Esophagus muscularis mucosa (tissue), 4 donors: ENCODE measurements at regions not wholly inside any gene's neighbourhood (a gene's known extent, or its start where the extent isn't known, plus 50 kb on each side); places are given as distances from the start of the nearest gene placed in this dataset.

Experiments
- DNase-seq: peaks from one replicate; pipeline ENCODE4 v3.0.0-alpha.2; 2017; ENCODE audit errors: extremely low spot score
- H3K27ac ChIP-seq, 4 donors: fragments of 200-600 bp; sonication (generic); replicated peaks in 1 of 4; 1 replicate in 3 of 4; 2 replicates in 1 of 4; pipeline ENCODE4 v1.5.1; 2016 to 2019; ENCODE audit warnings: mild to moderate bottlenecking in 1 of 4
- H3K27me3 ChIP-seq, 4 donors: fragments of 200-600 bp; sonication (generic); one replicate each; pipeline versions ENCODE4 v1.5.1 to v1.6.0; 2016 to 2019
- H3K36me3 ChIP-seq, 4 donors: fragments of 200-600 bp; sonication (generic); one replicate each; pipeline ENCODE4 v1.5.1; 2016 to 2019
- H3K4me1 ChIP-seq, 4 donors: fragments of 200-600 bp; sonication (generic); one replicate each; pipeline ENCODE4 v1.5.1; 2016 to 2019
- H3K4me3 ChIP-seq, 4 donors: fragments of 200-600 bp; sonication (generic); 1 replicate in 2 of 4; 2 replicates in 2 of 4; pipeline ENCODE4 v1.5.1; 2016 to 2019; ENCODE audit warnings: mild to moderate bottlenecking in 4 of 4, moderate library complexity in 1 of 4
- H3K9me3 ChIP-seq, 4 donors: fragments of 200-600 bp; sonication (generic); 1 replicate in 3 of 4; 2 replicates in 1 of 4; pipeline ENCODE4 v1.5.1; 2016 to 2019
- EP300 ChIP-seq: sonication (generic); formaldehyde crosslinking; IDR thresholded peaks from one replicate; pipeline ENCODE4 v1.6.1; 2017; ENCODE audit warnings: antibody characterized with exemption
- POLR2A ChIP-seq: fragments of 450-650 bp; IDR thresholded peaks from one replicate; pipeline ENCODE4 v1.6.1; 2017; ENCODE audit warnings: antibody characterized with exemption, moderate library complexity, mild to moderate bottlenecking, low read depth
- POLR2AphosphoS5 ChIP-seq, 2 donors: sonication (generic); formaldehyde crosslinking; IDR thresholded peaks; one replicate each; pipeline ENCODE4 v1.6.1; 2017; ENCODE audit warnings: antibody characterized with exemption in 2 of 2
- WGBS: methylation state at CpG from one replicate; pipeline ENCODE4 v1.1.5; 2018; 5-methylcytosine and 5-hydroxymethylcytosine counted together
- intact Hi-C: fragments of 100-400 bp; cut with DNase I; formaldehyde crosslinking; loops from one replicate; pipeline ENCODE4 v1.15.1; 2023
- TF ChIP-seq, protein P1 (sequence below), 3 experiments: fragments of 200-600 bp in 2 of 3; fragments of 450-650 bp in 1 of 3; sonication (generic) in 2 of 3; IDR thresholded peaks; one replicate each; pipeline ENCODE4 v1.5.1; 2017 to 2019; ENCODE audit warnings: antibody characterized with exemption in 3 of 3, mild to moderate bottlenecking in 2 of 3, moderate library complexity in 1 of 3

- Histone ChIP-seq H3K4me3 (no peak overlapping the region), H3K27me3 (no peaks in the 10 kb centered on the region), H3K4me1 (peaks cover 15 to 51% (median 43%) of the 10 kb centered on the region in 4 donors), H3K9me3 (no peaks in the 10 kb centered on the region), H3K36me3 (no peaks in the 10 kb centered on the region), H3K27ac (peak overlapping the region in 3 of 4 donors; percentile 18 to 86 (median 25))
- DNase-seq: no peak
- intact Hi-C loops: no loop called here
- TF ChIP-seq, protein P1, sequence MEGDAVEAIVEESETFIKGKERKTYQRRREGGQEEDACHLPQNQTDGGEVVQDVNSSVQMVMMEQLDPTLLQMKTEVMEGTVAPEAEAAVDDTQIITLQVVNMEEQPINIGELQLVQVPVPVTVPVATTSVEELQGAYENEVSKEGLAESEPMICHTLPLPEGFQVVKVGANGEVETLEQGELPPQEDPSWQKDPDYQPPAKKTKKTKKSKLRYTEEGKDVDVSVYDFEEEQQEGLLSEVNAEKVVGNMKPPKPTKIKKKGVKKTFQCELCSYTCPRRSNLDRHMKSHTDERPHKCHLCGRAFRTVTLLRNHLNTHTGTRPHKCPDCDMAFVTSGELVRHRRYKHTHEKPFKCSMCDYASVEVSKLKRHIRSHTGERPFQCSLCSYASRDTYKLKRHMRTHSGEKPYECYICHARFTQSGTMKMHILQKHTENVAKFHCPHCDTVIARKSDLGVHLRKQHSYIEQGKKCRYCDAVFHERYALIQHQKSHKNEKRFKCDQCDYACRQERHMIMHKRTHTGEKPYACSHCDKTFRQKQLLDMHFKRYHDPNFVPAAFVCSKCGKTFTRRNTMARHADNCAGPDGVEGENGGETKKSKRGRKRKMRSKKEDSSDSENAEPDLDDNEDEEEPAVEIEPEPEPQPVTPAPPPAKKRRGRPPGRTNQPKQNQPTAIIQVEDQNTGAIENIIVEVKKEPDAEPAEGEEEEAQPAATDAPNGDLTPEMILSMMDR (IDR thresholded peaks at IDR 0.05): no peak
- no peak for TF ChIP-seq POLR2AphosphoS5 (IDR thresholded peaks at IDR 0.05)
- no peak for TF ChIP-seq POLR2A
- no peak for TF ChIP-seq EP300
- 67% methylated on average over 10 of the region's 11 CpGs for WGBS
Observed at GRCh38 chr16:86061318-86061695, 162.3 kb downstream of the IRF8 start.

GRCh38 chr16:86061721-86062120 is 162.8 kb downstream of the IRF8 start:
- 59% methylated on average over 10 of the region's 11 CpGs for whole genome bisulfite sequencing
- intact Hi-C loops: no loop called here
- DNase-seq: no peak

DNA sequence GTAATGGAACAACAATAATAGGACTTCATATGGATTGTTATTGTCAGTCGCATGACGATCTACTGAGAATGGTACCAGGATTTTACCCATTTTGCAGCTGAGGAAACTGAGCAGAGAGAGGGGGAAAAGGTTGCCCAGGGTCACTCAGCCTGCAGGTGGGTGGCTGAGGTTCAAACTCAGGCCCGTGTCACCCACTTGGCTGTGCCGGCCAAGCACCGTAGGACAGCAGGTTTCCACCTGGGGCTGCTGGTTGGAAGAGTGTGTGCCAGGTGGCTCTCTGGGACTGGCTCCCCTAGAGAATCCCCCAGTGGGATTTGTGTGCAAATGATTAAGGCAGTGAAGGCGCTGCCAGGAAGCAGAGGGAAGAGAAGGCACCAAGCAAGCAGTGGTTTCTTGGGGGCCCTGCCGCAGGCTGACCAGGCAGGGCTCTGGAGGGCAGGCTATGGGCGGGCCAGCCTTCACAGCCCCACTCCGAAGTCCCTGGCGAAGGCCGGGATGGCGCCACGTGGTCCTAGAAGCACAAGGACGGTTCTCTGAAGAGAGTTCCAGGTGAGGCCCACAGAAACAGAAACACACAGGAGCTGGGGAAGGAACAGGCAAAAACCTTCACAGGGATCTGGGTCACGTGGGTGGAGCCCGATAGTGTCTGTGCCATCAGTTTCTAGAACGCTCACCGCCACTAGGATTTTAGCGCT is 163.5 kb downstream of the IRF8 start:
- peak overlapping the region in 2 of 4 donors; percentile 25 to 86 for H3K27ac ChIP-seq
- no peak for DNase-seq
- peaks cover 15 to 51% (median 43%) of the 10 kb centered on the region in 4 donors for H3K4me1 ChIP-seq
- H3K36me3 ChIP-seq: no peaks in the 10 kb centered on the region
- H3K9me3 ChIP-seq: no peaks in the 10 kb centered on the region
- TF ChIP-seq POLR2A (no peak), POLR2AphosphoS5 (IDR thresholded peaks at IDR 0.05) (no peak), EP300 (no peak)
- TF ChIP-seq, protein P1 (IDR thresholded peaks at IDR 0.05): no peak
- H3K27me3 ChIP-seq: no peaks in the 10 kb centered on the region
- no peak overlapping the region for H3K4me3 ChIP-seq
- intact Hi-C loops: no loop called here
- 89% methylated on average over 5 of the region's 19 CpGs for WGBS

More at GRCh38 chr16:86061721-86062120, 162.8 kb downstream of the IRF8 start:
- Histone ChIP-seq H3K4me1 (peaks cover 15 to 51% (median 43%) of the 10 kb centered on the region in 4 donors), H3K27ac (peak overlapping the region; percentile 18 to 86 (median 22)), H3K36me3 (no peaks in the 10 kb centered on the region), H3K4me3 (no peak overlapping the region), H3K27me3 (no peaks in the 10 kb centered on the region), H3K9me3 (no peaks in the 10 kb centered on the region)
- TF ChIP-seq EP300 (no peak), POLR2AphosphoS5 (IDR thresholded peaks at IDR 0.05) (no peak), POLR2A (no peak)
- TF ChIP-seq, protein P1 (IDR thresholded peaks at IDR 0.05): no peak

DNA sequence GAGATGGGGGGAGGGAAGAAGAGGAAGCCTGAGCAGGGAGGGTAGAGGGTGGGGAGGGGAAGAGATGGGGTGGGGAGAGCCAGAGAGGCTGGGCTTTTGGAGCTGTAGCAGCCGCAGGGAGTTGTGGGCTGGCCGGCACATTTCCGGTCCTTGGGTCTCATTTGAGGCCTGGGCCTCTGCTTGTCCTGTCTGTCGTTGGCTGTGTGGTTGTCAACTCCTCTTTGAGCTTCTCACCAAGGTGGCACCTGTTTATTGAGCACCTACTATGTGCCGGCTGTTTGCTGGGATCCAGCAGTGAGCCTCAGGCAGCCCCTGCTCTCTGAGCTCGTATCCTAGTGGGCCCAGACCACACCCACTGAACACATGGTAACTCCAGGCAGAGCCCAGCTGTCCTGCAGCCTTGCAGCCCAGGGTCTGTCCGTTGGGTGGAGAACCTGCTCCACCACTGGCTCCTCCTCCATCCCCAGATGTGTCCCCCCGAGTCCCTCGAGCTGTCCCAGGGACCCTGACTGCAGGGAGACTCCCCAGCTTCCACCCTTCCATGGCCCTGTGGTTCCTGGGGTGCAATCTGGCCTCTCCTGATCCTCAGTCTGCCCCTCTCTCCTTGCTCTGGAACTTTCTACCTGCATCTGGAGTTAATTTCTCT is 164.9 kb downstream of the IRF8 start:
- no peaks in the 10 kb centered on the region for H3K27me3 ChIP-seq
- H3K9me3 ChIP-seq: no peaks in the 10 kb centered on the region
- WGBS: 62% methylated on average over 9 of the region's 9 CpGs
- TF ChIP-seq POLR2A: no peak
- TF ChIP-seq, protein P1 (IDR thresholded peaks at IDR 0.05): no peak
- no peak for TF ChIP-seq EP300
- TF ChIP-seq POLR2AphosphoS5 (IDR thresholded peaks at IDR 0.05): no peak
- no peaks in the 10 kb centered on the region for H3K36me3 ChIP-seq
- intact Hi-C loops: no loop called here
- H3K4me1 ChIP-seq: peaks cover 15 to 51% (median 43%) of the 10 kb centered on the region in 4 donors
- no peak for DNase-seq
- no peak overlapping the region for H3K27ac ChIP-seq
- no peak overlapping the region for H3K4me3 ChIP-seq
